ENCODE measurements at regions not wholly inside any gene's neighbourhood (a gene's known extent, or its start where the extent isn't known, plus 50 kb on each side); places are given as distances from the start of the nearest gene placed in this dataset.

GRCh38 chrX:107542500-107542899 lies 85.8 kb upstream of the PRPS1 start:
- 15 to 33% (median 31%) methylated on average over 2 of the region's 2 CpGs for WGBS, 3 donors
- H3K27ac ChIP-seq: no peak overlapping the region
- ATAC-seq (no peak), DNase-seq (no peak)
- no peak for TF ChIP-seq CTCF (IDR thresholded peaks at IDR 0.05)
- no peaks in the 10 kb centered on the region for H3K36me3 ChIP-seq (ENCODE audit: insufficient read depth in 1 of 2, low read depth in 1 of 2)
- H3K4me3 ChIP-seq: no peak overlapping the region
- peaks cover 0 to 25% (median 0%) of the 10 kb centered on the region in 3 donors for H3K27me3 ChIP-seq (ENCODE audit: insufficient read depth in 3 of 3, low read length in 2 of 3)
- intact Hi-C loops (cut with DNase I): no loop called here
- no peaks in the 10 kb centered on the region for H3K9me3 ChIP-seq
- H3K4me1 ChIP-seq: no peaks in the 10 kb centered on the region

- H3K27ac ChIP-seq: no peak overlapping the region
- TF ChIP-seq CTCF (IDR thresholded peaks at IDR 0.05): no peak
- H3K9me3 ChIP-seq: no peaks in the 10 kb centered on the region
- no peak overlapping the region for H3K4me3 ChIP-seq
- no peak for ATAC-seq
- intact Hi-C loops (cut with DNase I): no loop called here
- 38 to 55% (median 52%) methylated on average over 7 of the region's 7 CpGs for WGBS, 3 donors
- H3K4me1 ChIP-seq: no peaks in the 10 kb centered on the region
- H3K27me3 ChIP-seq (ENCODE audit: insufficient read depth in 3 of 3, low read length in 2 of 3): peaks cover 0 to 33% (median 0%) of the 10 kb centered on the region in 3 donors
- no peaks in the 10 kb centered on the region for H3K36me3 ChIP-seq (ENCODE audit: insufficient read depth in 1 of 2, low read depth in 1 of 2)
- DNase-seq: no peak
These were observed 80.7 kb upstream of the PRPS1 start for GRCh38 chrX:107547621-107548020.

- intact Hi-C loops (cut with DNase I): no loop called here
- no peak overlapping the region for H3K27ac ChIP-seq
- no peaks in the 10 kb centered on the region for H3K4me1 ChIP-seq
- ATAC-seq: no peak
- WGBS, 3 donors: 76 to 94% (median 92%) methylated on average over 3 of the region's 3 CpGs
- DNase-seq: no peak
- no peak for TF ChIP-seq CTCF (IDR thresholded peaks at IDR 0.05)
- H3K9me3 ChIP-seq: no peaks in the 10 kb centered on the region
- no peak overlapping the region for H3K4me3 ChIP-seq
- no peaks in the 10 kb centered on the region for H3K36me3 ChIP-seq (ENCODE audit: insufficient read depth in 1 of 2, low read depth in 1 of 2)
- H3K27me3 ChIP-seq (ENCODE audit: insufficient read depth in 3 of 3, low read length in 2 of 3): peaks cover 0 to 41% (median 0%) of the 10 kb centered on the region in 3 donors
These were observed 79.5 kb upstream of the PRPS1 start for GRCh38 chrX:107548775-107549174.

GRCh38 chrX:107549504-107549903 lies 78.8 kb upstream of the PRPS1 start:
- Histone ChIP-seq H3K27ac (no peak overlapping the region), H3K9me3 (no peaks in the 10 kb centered on the region), H3K36me3 (ENCODE audit: insufficient read depth in 1 of 2, low read depth in 1 of 2) (no peaks in the 10 kb centered on the region), H3K27me3 (ENCODE audit: insufficient read depth in 3 of 3, low read length in 2 of 3) (peaks cover 0 to 37% (median 0%) of the 10 kb centered on the region in 3 donors), H3K4me1 (no peaks in the 10 kb centered on the region), H3K4me3 (no peak overlapping the region)
- WGBS, 3 donors: 64 to 92% (median 85%) methylated on average over 5 of the region's 5 CpGs
- DNase-seq (no peak), ATAC-seq (no peak)
- TF ChIP-seq CTCF (IDR thresholded peaks at IDR 0.05): no peak
- intact Hi-C loops (cut with DNase I): no loop called here

- Histone ChIP-seq H3K9me3 (no peaks in the 10 kb centered on the region), H3K36me3 (ENCODE audit: insufficient read depth in 1 of 2, low read depth in 1 of 2) (no peaks in the 10 kb centered on the region), H3K4me1 (no peaks in the 10 kb centered on the region), H3K27ac (no peak overlapping the region), H3K4me3 (no peak overlapping the region), H3K27me3 (ENCODE audit: insufficient read depth in 3 of 3, low read length in 2 of 3) (peaks cover 0 to 32% (median 0%) of the 10 kb centered on the region in 3 donors)
- intact Hi-C loops (cut with DNase I): no loop called here
- WGBS, 3 donors: 66 to 81% (median 70%) methylated on average over 7 of the region's 7 CpGs
- TF ChIP-seq CTCF (IDR thresholded peaks at IDR 0.05): no peak
- no peak for DNase-seq
- ATAC-seq: no peak
These were observed 76.8 kb upstream of the PRPS1 start for GRCh38 chrX:107551546-107551945.

Measured in psoas muscle (tissue), 7 donors.